Mesendoderm (in vitro differentiated cells): ENCODE measurements at regions not wholly inside any gene's neighbourhood (a gene's known extent, or its start where the extent isn't known, plus 50 kb on each side); places are given as distances from the start of the nearest gene placed in this dataset.

Experiments used
- DNase-seq: peaks from one replicate; pipeline ENCODE4 v3.0.0; 2013
- H2AK5ac ChIP-seq: 2 replicates; pipeline ENCODE4 v1.6.1; 2013; ENCODE audit warnings: low read length, inconsistent platforms
- H2BK120ac ChIP-seq: 2 replicates; pipeline ENCODE4 v1.6.1; 2013; ENCODE audit warnings: low read depth, mild to moderate bottlenecking, low read length, moderate library complexity, mixed read lengths
- H2BK15ac ChIP-seq: replicated peaks from 2 replicates; pipeline ENCODE4 v1.6.1; 2013; ENCODE audit warnings: low read depth, mild to moderate bottlenecking, moderate library complexity
- H2BK5ac ChIP-seq: 2 replicates; pipeline ENCODE4 v1.6.1; 2013; ENCODE audit warnings: low read length, inconsistent platforms
- H3K18ac ChIP-seq: 2 replicates; pipeline ENCODE4 v1.6.1; 2013; ENCODE audit warnings: mild to moderate bottlenecking, low read length, mixed read lengths
- H3K23ac ChIP-seq: one replicate; pipeline ENCODE4 v1.6.1; 2013; ENCODE audit warnings: low read length
- H3K27ac ChIP-seq: 2 replicates; pipeline ENCODE4 v1.5.1; 2013; ENCODE audit warnings: low read depth, mild to moderate bottlenecking, inconsistent platforms, low read length, moderate library complexity
- H3K27me3 ChIP-seq: 2 replicates; pipeline ENCODE4 v1.6.1; 2013; ENCODE audit warnings: low read length, control low read depth, mild to moderate bottlenecking, inconsistent platforms; ENCODE audit not compliant: insufficient read depth, poor library complexity
- H3K36me3 ChIP-seq: 2 replicates; pipeline ENCODE4 v1.6.1; 2013; ENCODE audit warnings: low read length, inconsistent platforms; ENCODE audit not compliant: control insufficient read depth, insufficient read depth
- H3K4ac ChIP-seq: one replicate; pipeline ENCODE4 v1.6.1; 2013; ENCODE audit warnings: low read depth, mild to moderate bottlenecking, low read length, moderate library complexity
- H3K4me1 ChIP-seq: 2 replicates; pipeline ENCODE4 v1.6.1; 2013; ENCODE audit warnings: low read depth, low read length, inconsistent platforms; ENCODE audit not compliant: control insufficient read depth
- H3K4me2 ChIP-seq: 2 replicates; pipeline ENCODE4 v1.6.1; 2013; ENCODE audit warnings: low read length
- H3K4me3 ChIP-seq: 2 replicates; pipeline ENCODE4 v1.5.1; 2013; ENCODE audit warnings: mild to moderate bottlenecking, low read length
- H3K56ac ChIP-seq: one replicate; pipeline ENCODE4 v1.6.1; 2013; ENCODE audit warnings: low read length
- H3K79me1 ChIP-seq: 2 replicates; pipeline ENCODE4 v1.6.1; 2013; ENCODE audit warnings: low read length, inconsistent platforms
- H3K79me2 ChIP-seq: 2 replicates; pipeline ENCODE4 v1.6.1; 2013; ENCODE audit warnings: mild to moderate bottlenecking, low read length; ENCODE audit not compliant: control insufficient read depth, insufficient read depth
- H3K9ac ChIP-seq: 2 replicates; pipeline ENCODE4 v1.6.1; 2013; ENCODE audit warnings: low read length, inconsistent platforms
- H4K5ac ChIP-seq: one replicate; pipeline ENCODE4 v1.6.1; 2013; ENCODE audit warnings: low read length
- H4K8ac ChIP-seq: one replicate; pipeline ENCODE4 v1.6.1; 2013; ENCODE audit warnings: low read depth, mild to moderate bottlenecking, control low read depth, low read length, moderate library complexity
- WGBS: extraction: QIAGEN DNeasy Blood & Tissue Kit; methylation state at CpG from one replicate; pipeline ENCODE4 v1.1.7; 2013; ENCODE audit warnings: low lambda C conversion rate, missing lambda C conversion rate; ENCODE audit not compliant: insufficient coverage; ENCODE audit errors: extremely low coverage; 5-methylcytosine and 5-hydroxymethylcytosine counted together

DNA sequence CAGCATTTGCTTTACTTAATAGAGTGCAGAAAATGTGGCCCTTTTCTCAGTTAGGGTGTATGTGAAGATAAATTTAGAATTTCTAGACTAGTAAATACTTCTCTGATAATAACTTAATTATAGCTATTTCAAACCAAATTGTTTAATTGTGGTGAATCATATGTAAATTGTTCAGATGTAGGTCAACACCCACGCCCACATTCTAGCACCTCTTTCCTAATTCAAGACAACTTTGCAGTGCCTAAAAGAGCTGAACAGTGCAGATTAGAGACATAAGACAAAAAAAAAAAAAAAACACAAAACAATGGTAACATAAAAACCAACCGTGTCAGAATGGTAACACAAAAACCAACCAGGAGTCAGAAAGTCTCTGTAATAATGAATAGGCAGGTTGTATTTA lies 758.3 kb downstream of the USP25 start:
- no peaks in the 10 kb centered on the region for H3K36me3 ChIP-seq
- no peak overlapping the region for H3K56ac ChIP-seq
- H3K18ac ChIP-seq: no peak overlapping the region
- H2BK15ac ChIP-seq: no peak overlapping the region
- no peak overlapping the region for H2BK120ac ChIP-seq
- no peaks in the 10 kb centered on the region for H3K79me1 ChIP-seq
- no peak overlapping the region for H3K4ac ChIP-seq
- no peaks in the 10 kb centered on the region for H3K27me3 ChIP-seq
- no peak overlapping the region for H3K27ac ChIP-seq
- DNase-seq: no peak
- no peak overlapping the region for H3K9ac ChIP-seq
- H4K5ac ChIP-seq: no peak overlapping the region
- WGBS: no CpG with 5 or more reads among the region's 2 CpGs
- H3K23ac ChIP-seq: no peak overlapping the region
- no peaks in the 10 kb centered on the region for H3K79me2 ChIP-seq
- H3K4me3 ChIP-seq: no peak overlapping the region
- H3K4me1 ChIP-seq: no peaks in the 10 kb centered on the region
- H2BK5ac ChIP-seq: no peak overlapping the region
- no peak overlapping the region for H2AK5ac ChIP-seq
- no peak overlapping the region for H3K4me2 ChIP-seq
- H4K8ac ChIP-seq: no peak overlapping the region

GRCh38 chr21:16492356-16492755 lies 762.6 kb downstream of the USP25 start:
- H2AK5ac ChIP-seq: no peak overlapping the region
- H3K27ac ChIP-seq: no peak overlapping the region
- H3K4ac ChIP-seq: no peak overlapping the region
- DNase-seq: no peak
- no peak overlapping the region for H2BK15ac ChIP-seq
- no CpG with 5 or more reads among the region's 5 CpGs for WGBS
- H4K5ac ChIP-seq: no peak overlapping the region
- H3K9ac ChIP-seq: no peak overlapping the region
- no peak overlapping the region for H3K56ac ChIP-seq
- H4K8ac ChIP-seq: no peak overlapping the region
- H3K27me3 ChIP-seq: no peaks in the 10 kb centered on the region
- no peak overlapping the region for H3K4me2 ChIP-seq
- no peaks in the 10 kb centered on the region for H3K79me1 ChIP-seq
- no peak overlapping the region for H3K23ac ChIP-seq
- H3K4me1 ChIP-seq: no peaks in the 10 kb centered on the region
- no peaks in the 10 kb centered on the region for H3K79me2 ChIP-seq
- H3K18ac ChIP-seq: no peak overlapping the region
- H3K36me3 ChIP-seq: no peaks in the 10 kb centered on the region
- H2BK120ac ChIP-seq: no peak overlapping the region
- no peak overlapping the region for H2BK5ac ChIP-seq
- no peak overlapping the region for H3K4me3 ChIP-seq

DNA sequence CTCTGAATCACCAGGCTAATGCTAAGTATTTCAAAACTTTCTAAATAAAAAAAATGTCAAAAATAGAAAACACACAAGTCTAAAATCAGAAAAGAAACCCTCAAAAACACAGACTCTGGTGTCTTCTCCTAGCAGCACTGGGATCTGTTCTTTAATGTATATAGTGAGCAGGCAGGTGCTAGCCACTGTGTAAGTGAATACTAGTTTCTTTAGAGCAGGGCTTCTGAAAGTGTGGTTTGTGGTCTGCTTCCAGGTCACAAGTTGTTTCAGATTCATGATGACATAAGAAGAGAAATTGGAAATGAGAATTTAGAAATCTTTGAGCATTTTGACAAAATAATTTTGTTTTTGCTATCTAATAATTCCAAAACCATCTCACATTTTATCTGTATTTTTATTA lies 763.1 kb downstream of the USP25 start:
- Histone ChIP-seq H3K4me1 (no peaks in the 10 kb centered on the region), H3K4ac (no peak overlapping the region), H3K27ac (no peak overlapping the region), H4K5ac (no peak overlapping the region), H2AK5ac (no peak overlapping the region), H4K8ac (no peak overlapping the region), H3K79me1 (no peaks in the 10 kb centered on the region), H2BK15ac (no peak overlapping the region), H2BK120ac (no peak overlapping the region), H3K4me2 (no peak overlapping the region), H2BK5ac (no peak overlapping the region), H3K36me3 (no peaks in the 10 kb centered on the region), H3K79me2 (no peaks in the 10 kb centered on the region), H3K27me3 (no peaks in the 10 kb centered on the region), H3K56ac (no peak overlapping the region), H3K23ac (no peak overlapping the region), H3K9ac (no peak overlapping the region), H3K4me3 (no peak overlapping the region), H3K18ac (no peak overlapping the region)
- no peak for DNase-seq

GRCh38 chr21:16496609-16497008 lies 766.8 kb downstream of the USP25 start:
- H3K79me2 ChIP-seq: no peaks in the 10 kb centered on the region
- H3K36me3 ChIP-seq: no peaks in the 10 kb centered on the region
- H2BK120ac ChIP-seq: no peak overlapping the region
- H3K9ac ChIP-seq: no peak overlapping the region
- H3K56ac ChIP-seq: no peak overlapping the region
- no peak overlapping the region for H2AK5ac ChIP-seq
- DNase-seq: no peak
- H3K4ac ChIP-seq: no peak overlapping the region
- WGBS: no CpG with 5 or more reads among the region's 2 CpGs
- no peak overlapping the region for H4K8ac ChIP-seq
- H3K79me1 ChIP-seq: no peaks in the 10 kb centered on the region
- H3K27ac ChIP-seq: no peak overlapping the region
- no peaks in the 10 kb centered on the region for H3K4me1 ChIP-seq
- H3K4me3 ChIP-seq: no peak overlapping the region
- H3K4me2 ChIP-seq: no peak overlapping the region
- H2BK5ac ChIP-seq: no peak overlapping the region
- no peaks in the 10 kb centered on the region for H3K27me3 ChIP-seq
- no peak overlapping the region for H4K5ac ChIP-seq
- no peak overlapping the region for H2BK15ac ChIP-seq
- no peak overlapping the region for H3K18ac ChIP-seq
- no peak overlapping the region for H3K23ac ChIP-seq

GRCh38 chr21:16500271-16500670 lies 770.5 kb downstream of the USP25 start:
- Histone ChIP-seq H3K4me1 (no peaks in the 10 kb centered on the region), H3K23ac (no peak overlapping the region), H4K5ac (no peak overlapping the region), H4K8ac (no peak overlapping the region), H3K18ac (no peak overlapping the region), H3K56ac (no peak overlapping the region), H3K79me2 (no peaks in the 10 kb centered on the region), H3K36me3 (no peaks in the 10 kb centered on the region), H3K4me3 (no peak overlapping the region), H3K27me3 (no peaks in the 10 kb centered on the region), H3K9ac (no peak overlapping the region), H3K79me1 (no peaks in the 10 kb centered on the region), H3K4ac (no peak overlapping the region), H2BK120ac (no peak overlapping the region), H2BK5ac (no peak overlapping the region), H3K27ac (no peak overlapping the region), H3K4me2 (no peak overlapping the region), H2AK5ac (no peak overlapping the region), H2BK15ac (no peak overlapping the region)
- no peak for DNase-seq
- no CpG with 5 or more reads among the region's 2 CpGs for WGBS

DNA sequence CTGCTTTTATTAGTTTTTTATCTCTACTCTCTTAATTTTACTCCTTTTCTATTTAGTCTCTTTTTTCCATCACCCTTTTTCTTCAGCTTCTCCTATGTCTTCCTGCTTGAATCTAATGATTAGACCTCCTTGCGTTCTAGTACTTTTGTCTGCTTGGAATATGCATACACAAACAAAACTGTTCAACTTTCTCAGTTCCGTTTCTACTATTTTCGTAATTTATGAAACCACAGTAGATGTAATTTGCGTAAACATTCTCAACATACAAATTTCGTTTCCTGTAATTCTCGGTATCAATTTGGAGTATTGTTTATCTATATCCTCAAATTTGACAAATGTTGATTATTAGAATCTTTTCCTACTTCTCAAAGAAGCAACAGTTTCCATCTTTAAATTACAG lies 772.5 kb downstream of the USP25 start:
- Histone ChIP-seq H3K4me3 (no peak overlapping the region), H3K4me2 (no peak overlapping the region)
- 100% methylated on average over 3 of the region's 6 CpGs for WGBS

More for the DNA sequence above, 772.5 kb downstream of the USP25 start:
- DNase-seq: no peak
- no peak overlapping the region for H3K4ac ChIP-seq
- H3K79me1 ChIP-seq: no peaks in the 10 kb centered on the region
- H4K8ac ChIP-seq: no peak overlapping the region
- H3K79me2 ChIP-seq: no peaks in the 10 kb centered on the region
- H3K9ac ChIP-seq: no peak overlapping the region
- H2BK15ac ChIP-seq: no peak overlapping the region
- no peak overlapping the region for H2AK5ac ChIP-seq
- no peak overlapping the region for H2BK120ac ChIP-seq
- no peak overlapping the region for H3K18ac ChIP-seq
- H3K27me3 ChIP-seq: no peaks in the 10 kb centered on the region
- H3K56ac ChIP-seq: no peak overlapping the region
- no peak overlapping the region for H4K5ac ChIP-seq
- no peak overlapping the region for H3K23ac ChIP-seq
- H3K4me1 ChIP-seq: no peaks in the 10 kb centered on the region
- H3K36me3 ChIP-seq: no peaks in the 10 kb centered on the region
- H3K27ac ChIP-seq: no peak overlapping the region
- no peak overlapping the region for H2BK5ac ChIP-seq
